SK-N-SH treated with all-trans-retinoic acid at 6 μM for 48 hours (cell line): ENCODE measurements at regions not wholly inside any gene's neighbourhood (a gene's known extent, or its start where the extent isn't known, plus 50 kb on each side); places are given as distances from the start of the nearest gene placed in this dataset.
"Not testable (repeated sequence)": the region's sequence is repeated elsewhere in the genome, so short reads cannot be mapped to it uniquely, and the experiment has no call there.

ENCODE experiments used
- ATAC-seq: fragments of 200-7000 bp; cut with Tn5 transposase; 3 replicates; pipeline ENCODE4 v1.9.1; 2020; ENCODE audit warnings: mild to moderate bottlenecking, moderate library complexity
- BACH2 ChIP-seq: fragments of 250-450 bp; sonication (Bioruptor Pico); IDR thresholded peaks from 2 replicates; pipeline ENCODE4 v1.9.0; 2021; ENCODE audit warnings: mild to moderate bottlenecking, borderline replicate concordance
- CSDC2 ChIP-seq: fragments of 250-450 bp; sonication (Bioruptor Pico); IDR thresholded peaks from 2 replicates; pipeline ENCODE4 v1.5.0; 2020; ENCODE audit warnings: mild to moderate bottlenecking, moderate library complexity
- GLIS3 ChIP-seq: fragments of 250-450 bp; sonication (Bioruptor Pico); IDR thresholded peaks from 2 replicates; pipeline ENCODE4 v1.5.0; 2020; ENCODE audit warnings: mild to moderate bottlenecking, moderate library complexity
- ISL1 ChIP-seq: fragments of 250-450 bp; sonication (Bioruptor Pico); IDR thresholded peaks from 2 replicates; pipeline ENCODE4 v2.1.2; 2022; ENCODE audit warnings: mild to moderate bottlenecking, moderate library complexity
- OSR1 ChIP-seq: fragments of 250-450 bp; sonication (Bioruptor Pico); IDR thresholded peaks from 2 replicates; pipeline ENCODE4 v1.8.0; 2022; ENCODE audit warnings: moderate library complexity, mild to moderate bottlenecking, inconsistent platforms
- PPARA ChIP-seq: fragments of 250-450 bp; sonication (Bioruptor Pico); IDR thresholded peaks from 2 replicates; pipeline ENCODE4 v1.5.0; 2020; ENCODE audit warnings: mild to moderate bottlenecking, borderline replicate concordance
- SNAI2 ChIP-seq: fragments of 250-450 bp; sonication (Bioruptor Pico); IDR thresholded peaks from 2 replicates; pipeline ENCODE4 v1.5.0; 2020; ENCODE audit warnings: mild to moderate bottlenecking, moderate library complexity
- TOX ChIP-seq: fragments of 250-450 bp; sonication (Bioruptor Pico); IDR thresholded peaks from 2 replicates; pipeline ENCODE4 v1.8.0; 2021; ENCODE audit warnings: mild to moderate bottlenecking, moderate library complexity, borderline replicate concordance
- ZC3H10 ChIP-seq: fragments of 250-450 bp; sonication (Bioruptor Pico); IDR thresholded peaks from 2 replicates; pipeline ENCODE4 v1.5.1; 2021; ENCODE audit warnings: mild to moderate bottlenecking, moderate library complexity
- ZFP3 ChIP-seq: fragments of 250-450 bp; sonication (Bioruptor Pico); IDR thresholded peaks from 2 replicates; pipeline ENCODE4 v1.5.0; 2020; ENCODE audit warnings: mild to moderate bottlenecking, moderate library complexity
- ZNF565 ChIP-seq: fragments of 450-650 bp; formaldehyde crosslinking; conservative IDR thresholded peaks from 2 replicates; pipeline ENCODE4 v1.5.0; 2020; ENCODE audit warnings: low read depth, mild to moderate bottlenecking, moderate library complexity
- ZNF70 ChIP-seq: fragments of 450-650 bp; formaldehyde crosslinking; IDR thresholded peaks from 2 replicates; pipeline ENCODE4 v1.5.0; 2020; ENCODE audit warnings: mild to moderate bottlenecking, moderate library complexity
- ZNF8 ChIP-seq: fragments of 450-650 bp; formaldehyde crosslinking; IDR thresholded peaks from 2 replicates; pipeline ENCODE4 v1.5.0; 2020; ENCODE audit warnings: mild to moderate bottlenecking, moderate library complexity
- TF ChIP-seq, protein P1 (sequence below): fragments of 250-450 bp; sonication (Bioruptor Pico); IDR thresholded peaks from 2 replicates; pipeline ENCODE4 v1.5.1; 2020; ENCODE audit warnings: low read depth, mild to moderate bottlenecking, moderate library complexity
- TF ChIP-seq, protein P2 (sequence below): fragments of 250-450 bp; sonication (Bioruptor Pico); IDR thresholded peaks from 2 replicates; pipeline ENCODE4 v1.8.0; 2020; ENCODE audit warnings: mild to moderate bottlenecking, moderate library complexity, borderline replicate concordance
- TF ChIP-seq, protein P3 (sequence below): fragments of 250-450 bp; sonication (Bioruptor Pico); IDR thresholded peaks from 2 replicates; pipeline ENCODE4 v1.5.0; 2020; ENCODE audit warnings: mild to moderate bottlenecking, moderate library complexity
- TF ChIP-seq, protein P4 (sequence below): fragments of 250-450 bp; sonication (Bioruptor Pico); IDR thresholded peaks from 2 replicates; pipeline ENCODE4 v1.8.0; 2021; ENCODE audit warnings: low read depth, mild to moderate bottlenecking, moderate library complexity, borderline replicate concordance
- TF ChIP-seq, protein P5 (sequence below): fragments of 250-450 bp; sonication (Bioruptor Pico); IDR thresholded peaks from 2 replicates; pipeline ENCODE4 v1.5.1; 2021; ENCODE audit warnings: mild to moderate bottlenecking, moderate library complexity

DNA sequence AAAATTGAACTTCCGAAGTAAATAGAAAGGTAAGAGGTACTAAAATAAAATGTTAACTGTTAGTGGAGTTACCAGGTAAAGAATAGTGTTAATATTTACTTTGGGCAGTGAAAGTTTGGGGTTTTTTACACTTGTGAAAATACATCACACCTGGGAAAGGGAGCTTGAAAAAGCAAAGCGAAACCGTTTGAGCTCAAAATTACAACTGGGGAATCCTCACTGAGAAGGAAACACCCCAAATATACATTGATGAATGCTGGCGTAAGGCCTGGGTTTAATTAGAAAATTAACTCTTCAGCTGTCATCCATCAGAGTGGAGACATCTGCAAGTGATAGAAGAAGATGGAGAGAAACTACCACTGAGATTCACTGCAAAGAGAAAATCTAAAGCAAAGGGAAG, 1153.0 kb downstream of the SLITRK5 start:
- TF ChIP-seq BACH2, result no peak
- TF ChIP-seq GLIS3 (CRISPR knock-in tag), result no peak
- TF ChIP-seq, protein P1, sequence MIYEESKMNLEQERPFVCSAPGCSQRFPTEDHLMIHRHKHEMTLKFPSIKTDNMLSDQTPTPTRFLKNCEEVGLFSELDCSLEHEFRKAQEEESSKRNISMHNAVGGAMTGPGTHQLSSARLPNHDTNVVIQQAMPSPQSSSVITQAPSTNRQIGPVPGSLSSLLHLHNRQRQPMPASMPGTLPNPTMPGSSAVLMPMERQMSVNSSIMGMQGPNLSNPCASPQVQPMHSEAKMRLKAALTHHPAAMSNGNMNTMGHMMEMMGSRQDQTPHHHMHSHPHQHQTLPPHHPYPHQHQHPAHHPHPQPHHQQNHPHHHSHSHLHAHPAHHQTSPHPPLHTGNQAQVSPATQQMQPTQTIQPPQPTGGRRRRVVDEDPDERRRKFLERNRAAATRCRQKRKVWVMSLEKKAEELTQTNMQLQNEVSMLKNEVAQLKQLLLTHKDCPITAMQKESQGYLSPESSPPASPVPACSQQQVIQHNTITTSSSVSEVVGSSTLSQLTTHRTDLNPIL, result no peak
- TF ChIP-seq, protein P2, sequence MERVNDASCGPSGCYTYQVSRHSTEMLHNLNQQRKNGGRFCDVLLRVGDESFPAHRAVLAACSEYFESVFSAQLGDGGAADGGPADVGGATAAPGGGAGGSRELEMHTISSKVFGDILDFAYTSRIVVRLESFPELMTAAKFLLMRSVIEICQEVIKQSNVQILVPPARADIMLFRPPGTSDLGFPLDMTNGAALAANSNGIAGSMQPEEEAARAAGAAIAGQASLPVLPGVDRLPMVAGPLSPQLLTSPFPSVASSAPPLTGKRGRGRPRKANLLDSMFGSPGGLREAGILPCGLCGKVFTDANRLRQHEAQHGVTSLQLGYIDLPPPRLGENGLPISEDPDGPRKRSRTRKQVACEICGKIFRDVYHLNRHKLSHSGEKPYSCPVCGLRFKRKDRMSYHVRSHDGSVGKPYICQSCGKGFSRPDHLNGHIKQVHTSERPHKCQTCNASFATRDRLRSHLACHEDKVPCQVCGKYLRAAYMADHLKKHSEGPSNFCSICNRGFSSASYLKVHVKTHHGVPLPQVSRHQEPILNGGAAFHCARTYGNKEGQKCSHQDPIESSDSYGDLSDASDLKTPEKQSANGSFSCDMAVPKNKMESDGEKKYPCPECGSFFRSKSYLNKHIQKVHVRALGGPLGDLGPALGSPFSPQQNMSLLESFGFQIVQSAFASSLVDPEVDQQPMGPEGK (CRISPR knock-in tag), result no peak
- TF ChIP-seq CSDC2, result no peak
- no peak for TF ChIP-seq SNAI2 (CRISPR knock-in tag)
- no peak for TF ChIP-seq ZNF8 (CRISPR knock-in tag)
- TF ChIP-seq ZNF565 (CRISPR knock-in tag), result no peak
- no peak for ATAC-seq

DNA sequence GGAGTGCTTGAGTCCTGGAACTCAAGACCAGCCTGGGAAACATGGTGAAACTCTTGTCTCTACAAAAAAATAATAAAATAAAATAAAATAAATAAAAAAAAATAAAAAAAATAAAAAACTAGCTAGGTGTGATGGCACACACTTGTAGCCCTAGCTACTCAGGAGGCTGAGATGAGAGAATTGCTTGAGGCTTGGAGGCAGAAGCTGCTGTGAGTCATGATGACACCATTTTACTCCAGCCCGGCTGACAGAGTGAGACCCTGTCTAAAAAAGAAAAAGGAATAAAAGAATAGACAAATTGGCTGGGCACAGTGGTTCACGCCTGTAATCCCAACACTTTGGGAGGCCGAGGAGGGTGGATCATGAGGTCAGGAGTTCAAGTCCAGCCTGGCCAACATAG, 1168.9 kb downstream of the SLITRK5 start:
- no peak for ATAC-seq
- TF ChIP-seq, protein P3, sequence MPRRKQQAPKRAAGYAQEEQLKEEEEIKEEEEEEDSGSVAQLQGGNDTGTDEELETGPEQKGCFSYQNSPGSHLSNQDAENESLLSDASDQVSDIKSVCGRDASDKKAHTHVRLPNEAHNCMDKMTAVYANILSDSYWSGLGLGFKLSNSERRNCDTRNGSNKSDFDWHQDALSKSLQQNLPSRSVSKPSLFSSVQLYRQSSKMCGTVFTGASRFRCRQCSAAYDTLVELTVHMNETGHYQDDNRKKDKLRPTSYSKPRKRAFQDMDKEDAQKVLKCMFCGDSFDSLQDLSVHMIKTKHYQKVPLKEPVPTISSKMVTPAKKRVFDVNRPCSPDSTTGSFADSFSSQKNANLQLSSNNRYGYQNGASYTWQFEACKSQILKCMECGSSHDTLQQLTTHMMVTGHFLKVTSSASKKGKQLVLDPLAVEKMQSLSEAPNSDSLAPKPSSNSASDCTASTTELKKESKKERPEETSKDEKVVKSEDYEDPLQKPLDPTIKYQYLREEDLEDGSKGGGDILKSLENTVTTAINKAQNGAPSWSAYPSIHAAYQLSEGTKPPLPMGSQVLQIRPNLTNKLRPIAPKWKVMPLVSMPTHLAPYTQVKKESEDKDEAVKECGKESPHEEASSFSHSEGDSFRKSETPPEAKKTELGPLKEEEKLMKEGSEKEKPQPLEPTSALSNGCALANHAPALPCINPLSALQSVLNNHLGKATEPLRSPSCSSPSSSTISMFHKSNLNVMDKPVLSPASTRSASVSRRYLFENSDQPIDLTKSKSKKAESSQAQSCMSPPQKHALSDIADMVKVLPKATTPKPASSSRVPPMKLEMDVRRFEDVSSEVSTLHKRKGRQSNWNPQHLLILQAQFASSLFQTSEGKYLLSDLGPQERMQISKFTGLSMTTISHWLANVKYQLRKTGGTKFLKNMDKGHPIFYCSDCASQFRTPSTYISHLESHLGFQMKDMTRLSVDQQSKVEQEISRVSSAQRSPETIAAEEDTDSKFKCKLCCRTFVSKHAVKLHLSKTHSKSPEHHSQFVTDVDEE (CRISPR knock-in tag), result no peak
- TF ChIP-seq, protein P1, result no peak
- no peak for TF ChIP-seq PPARA (CRISPR knock-in tag)
- no peak for TF ChIP-seq ZC3H10
- TF ChIP-seq ZNF70, result no peak
- TF ChIP-seq, protein P4, sequence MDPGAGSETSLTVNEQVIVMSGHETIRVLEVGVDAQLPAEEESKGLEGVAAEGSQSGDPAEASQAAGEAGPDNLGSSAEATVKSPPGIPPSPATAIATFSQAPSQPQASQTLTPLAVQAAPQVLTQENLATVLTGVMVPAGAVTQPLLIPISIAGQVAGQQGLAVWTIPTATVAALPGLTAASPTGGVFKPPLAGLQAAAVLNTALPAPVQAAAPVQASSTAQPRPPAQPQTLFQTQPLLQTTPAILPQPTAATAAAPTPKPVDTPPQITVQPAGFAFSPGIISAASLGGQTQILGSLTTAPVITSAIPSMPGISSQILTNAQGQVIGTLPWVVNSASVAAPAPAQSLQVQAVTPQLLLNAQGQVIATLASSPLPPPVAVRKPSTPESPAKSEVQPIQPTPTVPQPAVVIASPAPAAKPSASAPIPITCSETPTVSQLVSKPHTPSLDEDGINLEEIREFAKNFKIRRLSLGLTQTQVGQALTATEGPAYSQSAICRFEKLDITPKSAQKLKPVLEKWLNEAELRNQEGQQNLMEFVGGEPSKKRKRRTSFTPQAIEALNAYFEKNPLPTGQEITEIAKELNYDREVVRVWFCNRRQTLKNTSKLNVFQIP (CRISPR knock-in tag), result no peak
- TF ChIP-seq ZFP3 (CRISPR knock-in tag), result no peak
- TF ChIP-seq, protein P5, sequence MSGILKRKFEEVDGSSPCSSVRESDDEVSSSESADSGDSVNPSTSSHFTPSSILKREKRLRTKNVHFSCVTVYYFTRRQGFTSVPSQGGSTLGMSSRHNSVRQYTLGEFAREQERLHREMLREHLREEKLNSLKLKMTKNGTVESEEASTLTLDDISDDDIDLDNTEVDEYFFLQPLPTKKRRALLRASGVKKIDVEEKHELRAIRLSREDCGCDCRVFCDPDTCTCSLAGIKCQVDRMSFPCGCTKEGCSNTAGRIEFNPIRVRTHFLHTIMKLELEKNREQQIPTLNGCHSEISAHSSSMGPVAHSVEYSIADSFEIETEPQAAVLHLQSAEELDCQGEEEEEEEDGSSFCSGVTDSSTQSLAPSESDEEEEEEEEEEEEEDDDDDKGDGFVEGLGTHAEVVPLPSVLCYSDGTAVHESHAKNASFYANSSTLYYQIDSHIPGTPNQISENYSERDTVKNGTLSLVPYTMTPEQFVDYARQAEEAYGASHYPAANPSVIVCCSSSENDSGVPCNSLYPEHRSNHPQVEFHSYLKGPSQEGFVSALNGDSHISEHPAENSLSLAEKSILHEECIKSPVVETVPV (CRISPR knock-in tag), result no peak
- no peak for TF ChIP-seq OSR1
- TF ChIP-seq, all 23 proteins: peak for 0

DNA sequence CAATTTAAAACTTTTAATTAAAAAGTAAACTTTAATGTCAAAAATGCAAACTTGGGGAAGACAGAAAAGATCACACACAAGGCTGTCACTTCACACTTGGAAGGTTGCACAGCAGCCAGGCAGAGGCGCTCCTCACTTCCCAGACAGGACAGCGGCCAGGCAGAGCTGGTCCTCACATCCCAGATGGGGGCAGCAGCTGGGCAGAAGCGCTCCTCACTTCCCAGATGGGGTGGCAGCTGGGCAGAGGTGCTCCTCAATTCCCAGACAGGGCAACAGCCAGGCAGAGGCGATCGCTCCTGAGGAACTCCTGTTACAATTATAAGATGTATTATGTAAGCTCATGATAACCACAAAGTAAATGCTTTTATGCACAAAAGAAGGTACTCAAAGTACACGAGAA, 1181.1 kb downstream of the SLITRK5 start:
- not testable (repeated sequence) for ATAC-seq

DNA sequence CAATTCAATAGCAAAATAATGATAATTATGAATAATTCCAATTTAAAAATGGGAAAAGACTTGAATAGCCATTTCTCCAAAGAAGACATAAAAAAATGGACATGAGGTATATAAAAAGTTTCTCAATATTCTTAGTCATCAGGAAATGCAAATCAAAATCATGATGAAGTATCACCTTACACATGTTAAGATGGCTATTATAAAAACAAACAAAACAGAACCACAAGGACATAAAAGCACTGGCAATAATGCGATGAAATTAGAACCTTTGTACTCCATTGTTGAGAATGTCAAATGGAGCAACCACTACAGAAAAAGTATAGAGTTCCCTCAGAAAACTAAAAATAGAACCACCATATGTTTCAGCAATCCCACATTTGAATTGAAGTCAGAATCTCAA, 1186.1 kb downstream of the SLITRK5 start:
- ATAC-seq, result no peak
- TF ChIP-seq ISL1, result no peak
- TF ChIP-seq, protein P5 (CRISPR knock-in tag), result no peak
- TF ChIP-seq, protein P3 (CRISPR knock-in tag), result no peak
- TF ChIP-seq, protein P1, result no peak
- no peak for TF ChIP-seq TOX
- TF ChIP-seq PPARA (CRISPR knock-in tag), result no peak
